ENCODE measurements at regions not wholly inside any gene's neighbourhood (a gene's known extent, or its start where the extent isn't known, plus 50 kb on each side); places are given as distances from the start of the nearest gene placed in this dataset.
"Not testable (repeated sequence)": the region's sequence is repeated elsewhere in the genome, so short reads cannot be mapped to it uniquely, and the experiment has no call there.

GRCh38 chr15:31503758-31504461 is 177.3 kb downstream of the KLF13 start:
- intact Hi-C loops (cut with micrococcal nuclease), result no loop called here

GRCh38 chr15:31504462-31504839 is 177.8 kb downstream of the KLF13 start:
- intact Hi-C loops (cut with micrococcal nuclease), result no loop called here

GRCh38 chr15:31507573-31507972 is 180.9 kb downstream of the KLF13 start:
- intact Hi-C loops (cut with micrococcal nuclease), result not testable (repeated sequence)

- intact Hi-C loops (cut with micrococcal nuclease), result no loop called here
These were observed 182.0 kb downstream of the KLF13 start for GRCh38 chr15:31508656-31509055.

GRCh38 chr15:31510057-31510456 is 183.4 kb downstream of the KLF13 start:
- intact Hi-C loops (cut with micrococcal nuclease), result no loop called here

GRCh38 chr15:31511707-31512310 is 185.2 kb downstream of the KLF13 start:
- intact Hi-C loops (cut with micrococcal nuclease), result no loop called here

- intact Hi-C loops (cut with micrococcal nuclease), result no loop called here
These were observed 186.5 kb downstream of the KLF13 start for GRCh38 chr15:31513178-31513577.

GRCh38 chr15:31516440-31516839 is 189.8 kb downstream of the KLF13 start:
- intact Hi-C loops (cut with micrococcal nuclease), result no loop called here

GRCh38 chr15:31516874-31517273 is 190.2 kb downstream of the KLF13 start:
- intact Hi-C loops (cut with micrococcal nuclease), result no loop called here

GRCh38 chr15:31517711-31518110 is 191.1 kb downstream of the KLF13 start:
- intact Hi-C loops (cut with micrococcal nuclease), result no loop called here

- intact Hi-C loops (cut with micrococcal nuclease), result no loop called here
These were observed 195.4 kb downstream of the KLF13 start for GRCh38 chr15:31522028-31522427.

GRCh38 chr15:31523027-31523654 is 196.5 kb downstream of the KLF13 start:
- intact Hi-C loops (cut with micrococcal nuclease), result no loop called here

- intact Hi-C loops (cut with micrococcal nuclease), result no loop called here
These were observed 197.0 kb downstream of the KLF13 start for GRCh38 chr15:31523655-31524049.

GRCh38 chr15:31525185-31525695 is 198.6 kb downstream of the KLF13 start:
- intact Hi-C loops (cut with micrococcal nuclease), result no loop called here

- intact Hi-C loops (cut with micrococcal nuclease), result no loop called here
These were observed 199.5 kb downstream of the KLF13 start for GRCh38 chr15:31525988-31526665.

GRCh38 chr15:31526916-31527690 is 200.5 kb downstream of the KLF13 start:
- intact Hi-C loops (cut with micrococcal nuclease), result no loop called here

- intact Hi-C loops (cut with micrococcal nuclease), result no loop called here
These were observed 202.2 kb downstream of the KLF13 start for GRCh38 chr15:31528846-31529245.

GRCh38 chr15:31537770-31538592 is 211.3 kb downstream of the KLF13 start:
- intact Hi-C loops (cut with micrococcal nuclease), result no loop called here

GRCh38 chr15:31540633-31541032 is 214.0 kb downstream of the KLF13 start:
- intact Hi-C loops (cut with micrococcal nuclease), result no loop called here

GRCh38 chr15:31544361-31544760 is 217.7 kb downstream of the KLF13 start:
- intact Hi-C loops (cut with micrococcal nuclease), result no loop called here

Measured in T-helper 2 cell treated with Interferon-gamma antibody and Interleukin-4, amounts not matched to agents 100 ng/mL and 5 ng/mL, for 36 hours (primary cell).